Sigmoid colon (tissue), 4 donors: ENCODE measurements at regions not wholly inside any gene's neighbourhood (a gene's known extent, or its start where the extent isn't known, plus 50 kb on each side); places are given as distances from the start of the nearest gene placed in this dataset.

Experiments
- EP300 ChIP-seq, 4 donors: sonication (generic); formaldehyde crosslinking; IDR thresholded peaks; one replicate each; pipeline ENCODE4 v1.6.1; 2017; ENCODE audit warnings: antibody characterized with exemption in 4 of 4
- POLR2A ChIP-seq, 2 donors: fragments of 450-650 bp; IDR thresholded peaks; one replicate each; pipeline ENCODE4 v1.6.1; 2016; ENCODE audit warnings: antibody characterized with exemption in 2 of 2, mild to moderate bottlenecking in 2 of 2, moderate library complexity in 2 of 2

- TF ChIP-seq EP300 (IDR thresholded peaks at IDR 0.05) (no peak), POLR2A (IDR thresholded peaks at IDR 0.05) (no peak)
Observed at GRCh38 chr18:5627776-5628511, 84.1 kb upstream of the EPB41L3 start.
